Astrocyte of the cerebellum (primary cell): ENCODE measurements at regions not wholly inside any gene's neighbourhood (a gene's known extent, or its start where the extent isn't known, plus 50 kb on each side); places are given as distances from the start of the nearest gene placed in this dataset.

Experiments
- DNase-seq: peaks from one replicate; pipeline ENCODE4 v3.0.0-alpha.2; 2011; ENCODE audit warnings: low read depth
- H3K4me3 ChIP-seq: 2 replicates; pipeline ENCODE4 v1.5.1; 2011; ENCODE audit warnings: mild to moderate bottlenecking, low read depth, low read length, moderate library complexity
- CTCF ChIP-seq: IDR thresholded peaks from 2 replicates; pipeline ENCODE4 v1.5.1; 2012; ENCODE audit warnings: low read length, low read depth, moderate library complexity, mild to moderate bottlenecking; ENCODE audit errors: missing control alignments
- in situ Hi-C: cut with HindIII; loops from 2 replicates; pipeline ENCODE4 v1.10.0; 2017; ENCODE audit warnings: low sequenced_read_pairs

DNA sequence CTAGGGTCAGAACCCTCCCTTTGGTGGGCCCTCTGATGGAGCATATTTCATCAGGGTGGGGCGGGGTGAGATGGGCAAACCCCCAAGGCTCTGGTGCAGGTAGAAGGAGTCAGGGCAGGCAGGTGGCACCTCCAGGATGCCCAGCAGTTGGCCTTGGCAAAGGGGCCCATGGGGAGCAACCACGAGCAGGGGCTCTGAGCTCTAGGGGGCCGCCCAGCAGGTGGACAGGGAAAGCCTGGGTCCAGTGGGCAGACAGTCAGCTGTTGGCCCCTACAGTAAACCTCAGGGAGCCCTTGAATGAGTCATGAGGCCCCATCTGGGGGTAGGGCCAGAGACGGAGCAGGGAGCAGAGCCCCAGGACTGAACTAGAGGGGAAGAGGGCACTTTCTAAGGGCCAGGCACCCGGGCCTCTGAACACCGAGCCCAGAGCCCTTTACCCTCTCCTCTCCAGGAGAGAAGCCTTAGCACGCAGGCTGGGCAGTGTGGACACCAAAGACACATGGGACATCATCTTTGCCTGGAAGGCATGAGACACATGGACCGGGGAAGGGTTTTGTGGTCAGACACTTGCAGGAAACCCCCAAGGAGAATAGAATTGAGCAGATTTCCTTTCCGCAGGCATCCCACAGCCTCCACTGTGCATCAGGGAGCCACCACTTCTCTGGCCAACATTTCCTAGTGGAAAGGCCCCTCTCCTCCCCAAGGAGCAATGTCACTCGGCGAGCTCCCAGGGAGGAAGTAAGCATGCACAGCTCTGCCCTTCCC, 257.3 kb downstream of the GLI2 start:
- no peak for DNase-seq
- H3K4me3 ChIP-seq = no peak overlapping the region
- in situ Hi-C loops = no loop called here
- no peak for TF ChIP-seq CTCF

DNA sequence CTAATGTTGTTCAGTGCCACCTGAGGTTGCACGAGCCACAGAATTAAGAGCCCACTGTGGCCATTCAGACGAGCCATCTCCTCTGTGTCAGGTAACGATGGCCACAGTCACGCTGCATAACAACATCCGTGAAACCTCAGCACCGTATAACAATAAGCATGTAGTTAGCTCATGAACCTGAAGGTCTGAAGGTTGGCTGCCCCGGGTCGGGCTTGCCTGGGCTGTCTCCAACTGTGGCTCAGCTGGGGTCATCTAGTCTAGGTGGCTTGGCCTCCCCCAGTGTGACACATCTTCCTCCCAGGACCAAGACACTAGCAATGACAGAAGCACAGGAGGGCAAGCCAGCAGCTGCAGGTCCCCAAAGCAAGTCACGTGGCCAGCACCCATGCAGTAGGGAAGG, 258.0 kb downstream of the GLI2 start:
- no peak overlapping the region for H3K4me3 ChIP-seq
- in situ Hi-C loops = no loop called here
- no peak for DNase-seq
- no peak for TF ChIP-seq CTCF

DNA sequence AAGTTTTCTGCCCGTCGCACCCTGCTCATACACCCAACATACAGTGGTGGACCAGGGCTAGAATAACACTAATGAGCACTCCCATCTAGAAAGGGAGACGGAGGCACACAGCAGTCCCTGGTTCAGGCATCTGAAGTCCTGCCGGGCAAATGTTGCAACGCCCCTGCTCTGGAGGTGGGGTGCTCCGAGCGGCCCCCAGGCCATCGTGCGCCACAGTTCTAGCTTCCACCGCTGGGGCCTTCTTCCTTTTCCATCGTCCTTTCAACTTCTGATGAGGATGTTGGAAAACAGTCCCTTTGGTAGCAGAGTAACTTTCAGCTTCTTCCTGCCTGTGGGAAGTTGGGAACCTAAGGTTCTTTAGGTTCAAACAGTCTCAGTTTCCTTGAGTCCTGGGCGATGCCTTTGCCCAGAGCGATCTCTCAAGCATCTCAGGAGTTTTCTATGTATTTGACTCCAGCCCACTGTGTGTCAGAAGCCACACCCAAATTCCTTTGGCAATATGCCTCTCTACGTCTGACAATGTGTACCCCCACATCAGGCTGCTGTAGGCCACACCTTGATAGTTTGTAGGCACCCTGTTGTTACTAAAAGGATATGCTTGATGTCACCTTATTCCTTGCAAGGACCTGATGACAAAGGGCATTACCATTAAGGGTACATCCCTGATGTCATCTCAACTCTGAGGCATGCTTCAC, 258.8 kb downstream of the GLI2 start:
- in situ Hi-C loops = no loop called here
- TF ChIP-seq CTCF = no peak
- DNase-seq = no peak
- H3K4me3 ChIP-seq = no peak overlapping the region

- in situ Hi-C loops = no loop called here
- no peak for DNase-seq
- no peak for TF ChIP-seq CTCF
- no peak overlapping the region for H3K4me3 ChIP-seq
These were observed 259.5 kb downstream of the GLI2 start for GRCh38 chr2:120995152-120995551.

DNA sequence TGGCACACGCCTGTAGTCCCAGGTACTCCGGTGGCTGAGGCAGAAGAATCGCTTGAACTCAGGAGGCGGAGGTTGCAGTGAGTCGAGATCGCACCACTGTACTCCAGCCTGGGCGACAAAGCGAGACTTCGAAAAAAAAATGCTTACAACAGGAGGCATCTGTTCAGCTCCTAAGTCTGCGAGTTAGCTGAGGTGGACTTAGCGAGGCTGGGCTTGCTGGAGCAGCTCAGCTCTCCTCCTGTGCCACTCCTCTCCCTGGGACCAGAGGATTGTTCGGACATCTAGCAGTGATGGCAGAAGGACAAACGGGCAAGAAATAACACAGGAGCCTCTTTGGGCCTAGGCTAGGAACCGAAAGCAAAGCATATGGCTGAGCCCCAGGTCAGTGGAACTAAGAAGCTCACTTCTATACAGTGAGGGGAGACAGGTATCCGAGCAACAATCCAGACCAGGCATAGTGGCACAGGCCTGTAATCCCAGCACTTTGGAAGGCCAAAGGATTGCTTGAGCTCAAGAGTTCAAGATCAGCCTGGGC, 260.1 kb downstream of the GLI2 start:
- in situ Hi-C loops = no loop called here
- H3K4me3 ChIP-seq = no peak overlapping the region
- TF ChIP-seq CTCF = no peak
- no peak for DNase-seq

- H3K4me3 ChIP-seq = no peak overlapping the region
- in situ Hi-C loops = no loop called here
- DNase-seq = no peak
- TF ChIP-seq CTCF = no peak
These were observed 263.9 kb downstream of the GLI2 start for GRCh38 chr2:120999377-121000097.
